ENCODE measurements at regions not wholly inside any gene's neighbourhood (a gene's known extent, or its start where the extent isn't known, plus 50 kb on each side); places are given as distances from the start of the nearest gene placed in this dataset.

DNA sequence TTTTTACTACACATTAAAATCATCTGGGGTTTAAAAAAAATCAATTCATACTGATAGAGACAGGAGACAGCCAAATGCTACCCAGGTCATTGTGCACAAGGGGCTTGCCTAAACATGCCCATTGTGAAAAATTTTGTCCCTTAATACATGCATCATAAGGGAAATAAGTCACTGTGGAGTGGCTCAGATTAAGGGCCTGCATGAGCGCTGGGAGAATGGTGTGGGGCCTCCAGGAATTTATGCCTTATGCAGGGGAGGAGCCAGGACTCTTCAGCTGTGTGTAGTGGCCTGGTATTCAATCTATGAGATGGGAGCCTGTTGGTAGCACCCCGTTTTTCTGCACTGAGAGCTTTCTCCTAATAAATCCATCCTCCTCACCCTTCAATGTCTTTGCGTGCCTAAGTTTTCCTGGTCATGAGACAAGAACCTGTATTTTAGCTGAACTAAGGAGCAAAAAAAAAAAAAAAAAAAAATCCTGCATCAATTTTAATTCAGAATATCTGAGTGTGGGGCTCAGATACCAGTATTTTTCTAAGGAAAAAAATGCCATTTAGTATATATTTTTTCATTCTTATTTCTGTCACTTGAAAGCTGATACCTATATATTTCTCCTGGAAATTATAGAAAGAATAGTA is 997.6 kb upstream of the ATXN8OS start:
- no peak overlapping the region for H3K4me3 ChIP-seq (ENCODE audit: low read depth, low read length)
- no peak for DNase-seq (ENCODE audit: low read depth)
- no peak for TF ChIP-seq MYC (IDR thresholded peaks at IDR 0.05; ENCODE audit: low read depth, low read length)
- TF ChIP-seq, protein P1, sequence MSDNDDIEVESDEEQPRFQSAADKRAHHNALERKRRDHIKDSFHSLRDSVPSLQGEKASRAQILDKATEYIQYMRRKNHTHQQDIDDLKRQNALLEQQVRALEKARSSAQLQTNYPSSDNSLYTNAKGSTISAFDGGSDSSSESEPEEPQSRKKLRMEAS (IDR thresholded peaks at IDR 0.05; ENCODE audit: low read depth, low read length): no peak
- TF ChIP-seq CTCF (IDR thresholded peaks at IDR 0.05; ENCODE audit: low read depth, low read length): no peak
- no peak for TF ChIP-seq POLR2A (IDR thresholded peaks at IDR 0.05; ENCODE audit: extremely low read depth, insufficient read length)

DNA sequence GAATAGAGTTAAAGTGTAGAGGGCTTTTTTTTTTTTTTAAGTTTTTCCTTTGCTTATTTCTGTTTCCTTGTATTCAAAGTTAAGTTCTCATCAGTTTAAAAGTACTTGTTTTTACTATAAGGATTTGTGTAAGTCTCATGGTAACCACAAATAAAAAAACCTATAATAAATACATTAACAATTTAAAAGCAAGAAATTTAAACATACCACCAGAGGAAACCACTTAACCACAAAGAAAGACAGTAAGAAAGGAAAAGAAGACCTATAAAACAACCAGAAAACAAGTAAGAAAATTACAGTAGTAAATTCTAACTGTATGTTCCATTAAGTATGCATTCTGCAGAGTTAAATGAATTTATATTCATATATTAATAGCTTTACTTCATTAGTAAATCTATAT is 999.1 kb upstream of the ATXN8OS start:
- TF ChIP-seq CTCF (IDR thresholded peaks at IDR 0.05; ENCODE audit: low read depth, low read length): no peak
- no peak for TF ChIP-seq POLR2A (IDR thresholded peaks at IDR 0.05; ENCODE audit: extremely low read depth, insufficient read length)
- TF ChIP-seq MYC (IDR thresholded peaks at IDR 0.05; ENCODE audit: low read depth, low read length): no peak
- TF ChIP-seq, protein P1 (IDR thresholded peaks at IDR 0.05; ENCODE audit: low read depth, low read length): no peak
- DNase-seq (ENCODE audit: low read depth): no peak
- no peak overlapping the region for H3K4me3 ChIP-seq (ENCODE audit: low read depth, low read length)

DNA sequence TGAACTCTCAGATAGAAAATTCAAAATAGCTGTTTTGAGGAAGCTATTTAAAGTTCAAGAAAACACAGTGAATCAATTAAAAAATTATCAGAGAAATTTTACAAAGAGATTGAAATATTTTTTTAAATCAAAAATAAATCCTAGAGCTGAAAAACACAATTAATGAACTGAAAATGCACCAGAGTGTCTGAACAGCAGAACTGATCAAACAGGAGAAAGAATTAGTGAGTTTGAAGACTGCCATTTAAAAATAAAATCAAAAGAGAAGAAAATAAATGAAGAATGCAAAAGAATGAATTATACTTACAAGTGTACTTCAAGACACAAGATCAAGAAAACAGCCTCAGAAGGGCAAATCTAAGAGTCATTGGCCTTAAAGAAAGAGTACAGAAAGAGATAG is 1000.2 kb upstream of the ATXN8OS start:
- no peak for DNase-seq (ENCODE audit: low read depth)
- TF ChIP-seq MYC (IDR thresholded peaks at IDR 0.05; ENCODE audit: low read depth, low read length) (no peak), POLR2A (IDR thresholded peaks at IDR 0.05; ENCODE audit: extremely low read depth, insufficient read length) (no peak)
- H3K4me3 ChIP-seq (ENCODE audit: low read depth, low read length): no peak overlapping the region

DNA sequence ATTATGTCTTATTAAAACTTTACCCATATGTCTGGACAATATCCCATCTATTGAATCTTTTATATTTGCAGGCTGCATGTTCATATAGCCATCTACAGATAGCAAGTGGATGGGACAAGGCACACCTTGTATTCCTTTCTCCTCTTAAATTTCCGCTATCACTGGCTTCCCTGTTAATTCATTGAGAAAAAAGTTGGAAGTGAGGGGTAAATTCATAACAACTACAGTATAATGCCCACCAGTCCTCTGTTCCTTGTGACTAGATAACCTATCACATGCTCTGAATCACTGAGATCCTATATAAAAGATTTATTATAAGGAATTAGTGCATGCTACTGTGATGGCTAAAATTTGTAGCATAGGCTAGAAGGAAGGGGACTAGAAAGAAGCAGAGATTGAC is 1005.8 kb upstream of the ATXN8OS start:
- DNase-seq (ENCODE audit: low read depth): no peak
- no peak for TF ChIP-seq POLR2A (IDR thresholded peaks at IDR 0.05; ENCODE audit: extremely low read depth, insufficient read length)
- no peak overlapping the region for H3K4me3 ChIP-seq (ENCODE audit: low read depth, low read length)

- DNase-seq (ENCODE audit: low read depth): no peak
- TF ChIP-seq MYC (IDR thresholded peaks at IDR 0.05; ENCODE audit: low read depth, low read length) (no peak), POLR2A (IDR thresholded peaks at IDR 0.05; ENCODE audit: extremely low read depth, insufficient read length) (no peak), CTCF (IDR thresholded peaks at IDR 0.05; ENCODE audit: low read depth, low read length) (no peak)
- TF ChIP-seq, protein P1 (IDR thresholded peaks at IDR 0.05; ENCODE audit: low read depth, low read length): no peak
- H3K4me3 ChIP-seq (ENCODE audit: low read depth, low read length): no peak overlapping the region
These were observed 1013.1 kb upstream of the ATXN8OS start for GRCh38 chr13:69094485-69094884.

DNA sequence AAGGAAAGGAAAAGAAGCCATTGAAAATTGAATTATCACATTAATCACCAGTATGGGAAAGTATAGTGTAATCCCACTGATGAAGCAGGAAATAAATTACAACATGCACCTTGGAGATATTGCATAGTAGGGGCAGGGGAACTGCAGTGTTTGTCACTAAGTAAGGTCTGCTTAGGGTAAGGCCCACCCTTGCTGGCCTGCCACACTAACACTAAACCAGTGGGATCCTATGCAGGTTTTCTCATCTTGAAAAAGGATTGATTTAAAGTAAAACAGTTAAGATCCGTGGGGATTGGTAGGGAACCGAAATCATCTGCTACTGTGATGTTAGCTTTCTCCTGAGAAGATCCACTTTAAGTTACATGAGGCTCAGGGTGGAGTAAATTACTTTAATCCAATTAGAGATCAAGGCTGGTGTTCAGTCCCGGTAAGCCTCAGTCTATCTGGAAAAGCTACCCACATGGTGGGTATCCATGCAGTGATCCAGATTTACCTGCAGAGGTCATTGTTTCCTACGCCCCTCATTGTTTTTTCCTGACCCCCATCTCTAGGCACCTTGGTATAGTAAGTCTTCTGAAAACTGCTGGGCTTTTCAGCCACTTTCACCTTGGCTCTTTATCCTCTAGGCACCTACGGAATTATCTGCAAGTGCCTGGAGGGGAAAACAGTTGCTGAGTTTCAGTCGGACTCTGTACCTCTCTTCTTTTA is 1014.9 kb upstream of the ATXN8OS start:
- no peak overlapping the region for H3K4me3 ChIP-seq (ENCODE audit: low read depth, low read length)
- TF ChIP-seq CTCF (IDR thresholded peaks at IDR 0.05; ENCODE audit: low read depth, low read length): no peak
- no peak for TF ChIP-seq MYC (IDR thresholded peaks at IDR 0.05; ENCODE audit: low read depth, low read length)
- no peak for DNase-seq (ENCODE audit: low read depth)

DNA sequence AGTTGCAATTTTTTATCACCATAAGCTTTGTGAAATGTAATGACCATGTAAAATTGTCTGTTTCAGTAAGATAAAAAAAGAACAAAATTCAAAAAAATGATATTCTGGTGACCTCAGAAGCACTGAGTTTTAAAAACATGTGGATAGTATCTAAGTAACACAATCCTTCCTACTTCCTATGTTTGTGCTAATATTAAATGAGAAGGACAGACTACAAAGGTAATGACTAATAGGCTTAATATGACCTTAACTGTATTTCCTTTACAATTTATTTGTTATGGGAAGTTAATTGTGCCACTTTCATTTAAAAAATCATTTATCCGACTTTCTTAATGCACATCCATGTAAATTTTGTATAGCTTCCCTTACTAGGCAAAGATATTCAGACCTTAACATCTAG is 1030.4 kb upstream of the ATXN8OS start:
- H3K4me3 ChIP-seq (ENCODE audit: low read depth, low read length): no peak overlapping the region
- no peak for TF ChIP-seq POLR2A (IDR thresholded peaks at IDR 0.05; ENCODE audit: extremely low read depth, insufficient read length)
- TF ChIP-seq CTCF (IDR thresholded peaks at IDR 0.05; ENCODE audit: low read depth, low read length): no peak
- no peak for TF ChIP-seq MYC (IDR thresholded peaks at IDR 0.05; ENCODE audit: low read depth, low read length)
- TF ChIP-seq, protein P1 (IDR thresholded peaks at IDR 0.05; ENCODE audit: low read depth, low read length): no peak
- no peak for DNase-seq (ENCODE audit: low read depth)
